HL-60 (cell line): ENCODE measurements at regions not wholly inside any gene's neighbourhood (a gene's known extent, or its start where the extent isn't known, plus 50 kb on each side); places are given as distances from the start of the nearest gene placed in this dataset.

Experiments
- DNase-seq, 2 experiments: peaks; one replicate each; pipeline ENCODE4 v3.0.0-alpha.2; 2010 to 2020; ENCODE audit warnings: low read depth in 1 of 2, low spot score in 1 of 2
- H3K27ac ChIP-seq: fragments of 250-450 bp; sonication (Bioruptor Pico); replicated peaks from 2 replicates; pipeline ENCODE4 v1.5.1; 2020; ENCODE audit warnings: mild to moderate bottlenecking, moderate library complexity
- H3K27me3 ChIP-seq: fragments of 250-450 bp; sonication (Bioruptor Pico); 2 replicates; pipeline ENCODE4 v1.5.1; 2021; ENCODE audit warnings: mild to moderate bottlenecking, moderate library complexity; ENCODE audit not compliant: insufficient read depth, poor library complexity, severe bottlenecking
- H3K4me3 ChIP-seq: replicated peaks from 2 replicates; pipeline ENCODE4 v1.5.1; 2011; ENCODE audit warnings: mild to moderate bottlenecking, control low read depth, low read length; ENCODE audit not compliant: insufficient read depth
- CTCF ChIP-seq: IDR thresholded peaks from one replicate; pipeline ENCODE4 v1.5.1; 2011; ENCODE audit warnings: low read length, control low read depth, inconsistent platforms; ENCODE audit not compliant: insufficient read depth
- GABPA ChIP-seq: IDR thresholded peaks from 2 replicates; pipeline ENCODE4 v1.6.1; 2012; ENCODE audit warnings: low read depth
- POLR2AphosphoS5 ChIP-seq: IDR thresholded peaks from 2 replicates; pipeline ENCODE4 v1.6.1; 2012; ENCODE audit warnings: low read depth
- SPI1 ChIP-seq: IDR thresholded peaks from 2 replicates; pipeline ENCODE4 v1.6.1; 2012; ENCODE audit warnings: low read depth, mild to moderate bottlenecking, borderline replicate concordance
- TF ChIP-seq, protein P1 (sequence below): IDR thresholded peaks from 2 replicates; pipeline ENCODE4 v1.6.1; 2012; ENCODE audit warnings: low read depth; ENCODE audit not compliant: insufficient replicate concordance

GRCh38 chr1:109849655-109850054 is 61.0 kb upstream of the CSF1 start:
- H3K27ac ChIP-seq, result no peak overlapping the region
- no peak for DNase-seq
- H3K27me3 ChIP-seq, result no peaks in the 10 kb centered on the region
- TF ChIP-seq, protein P1, sequence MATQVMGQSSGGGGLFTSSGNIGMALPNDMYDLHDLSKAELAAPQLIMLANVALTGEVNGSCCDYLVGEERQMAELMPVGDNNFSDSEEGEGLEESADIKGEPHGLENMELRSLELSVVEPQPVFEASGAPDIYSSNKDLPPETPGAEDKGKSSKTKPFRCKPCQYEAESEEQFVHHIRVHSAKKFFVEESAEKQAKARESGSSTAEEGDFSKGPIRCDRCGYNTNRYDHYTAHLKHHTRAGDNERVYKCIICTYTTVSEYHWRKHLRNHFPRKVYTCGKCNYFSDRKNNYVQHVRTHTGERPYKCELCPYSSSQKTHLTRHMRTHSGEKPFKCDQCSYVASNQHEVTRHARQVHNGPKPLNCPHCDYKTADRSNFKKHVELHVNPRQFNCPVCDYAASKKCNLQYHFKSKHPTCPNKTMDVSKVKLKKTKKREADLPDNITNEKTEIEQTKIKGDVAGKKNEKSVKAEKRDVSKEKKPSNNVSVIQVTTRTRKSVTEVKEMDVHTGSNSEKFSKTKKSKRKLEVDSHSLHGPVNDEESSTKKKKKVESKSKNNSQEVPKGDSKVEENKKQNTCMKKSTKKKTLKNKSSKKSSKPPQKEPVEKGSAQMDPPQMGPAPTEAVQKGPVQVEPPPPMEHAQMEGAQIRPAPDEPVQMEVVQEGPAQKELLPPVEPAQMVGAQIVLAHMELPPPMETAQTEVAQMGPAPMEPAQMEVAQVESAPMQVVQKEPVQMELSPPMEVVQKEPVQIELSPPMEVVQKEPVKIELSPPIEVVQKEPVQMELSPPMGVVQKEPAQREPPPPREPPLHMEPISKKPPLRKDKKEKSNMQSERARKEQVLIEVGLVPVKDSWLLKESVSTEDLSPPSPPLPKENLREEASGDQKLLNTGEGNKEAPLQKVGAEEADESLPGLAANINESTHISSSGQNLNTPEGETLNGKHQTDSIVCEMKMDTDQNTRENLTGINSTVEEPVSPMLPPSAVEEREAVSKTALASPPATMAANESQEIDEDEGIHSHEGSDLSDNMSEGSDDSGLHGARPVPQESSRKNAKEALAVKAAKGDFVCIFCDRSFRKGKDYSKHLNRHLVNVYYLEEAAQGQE, result no peak
- no peak for TF ChIP-seq CTCF
- TF ChIP-seq SPI1, result no peak
- H3K4me3 ChIP-seq, result no peak overlapping the region

- Histone ChIP-seq H3K27me3 (no peaks in the 10 kb centered on the region), H3K27ac (no peak overlapping the region), H3K4me3 (no peak overlapping the region)
- DNase-seq, result no peak
- TF ChIP-seq CTCF (no peak), SPI1 (no peak), POLR2AphosphoS5 (no peak), GABPA (no peak)
- TF ChIP-seq, protein P1, result no peak
These were observed 63.4 kb upstream of the CSF1 start for GRCh38 chr1:109847251-109847650.

GRCh38 chr1:109846846-109847245 is 63.8 kb upstream of the CSF1 start:
- Histone ChIP-seq H3K4me3 (no peak overlapping the region), H3K27ac (no peak overlapping the region), H3K27me3 (no peaks in the 10 kb centered on the region)
- TF ChIP-seq SPI1, result no peak
- no peak for TF ChIP-seq CTCF
- TF ChIP-seq GABPA, result no peak
- no peak for TF ChIP-seq POLR2AphosphoS5
- TF ChIP-seq, protein P1, result no peak
- DNase-seq, result no peak
